ENCODE measurements at regions not wholly inside any gene's neighbourhood (a gene's known extent, or its start where the extent isn't known, plus 50 kb on each side); places are given as distances from the start of the nearest gene placed in this dataset.

- DNase-seq (ENCODE audit: low spot score), result no peak
Observed at GRCh38 chr15:93195109-93195508, 106.1 kb upstream of the RGMA start.

GRCh38 chr15:93190238-93190637 is 101.2 kb upstream of the RGMA start:
- no peak for DNase-seq (ENCODE audit: low spot score)

- DNase-seq (ENCODE audit: low spot score), result no peak
Observed at GRCh38 chr15:93189561-93189960, 100.5 kb upstream of the RGMA start.

GRCh38 chr15:93188236-93188635 is 99.2 kb upstream of the RGMA start:
- no peak for DNase-seq (ENCODE audit: low spot score)

- DNase-seq (ENCODE audit: low spot score), result no peak
Observed at GRCh38 chr15:93185796-93186195, 96.8 kb upstream of the RGMA start.

- no peak for DNase-seq (ENCODE audit: low spot score)
Observed at GRCh38 chr15:93182703-93183205, 93.7 kb upstream of the RGMA start.

- DNase-seq (ENCODE audit: low spot score), result no peak
Observed at GRCh38 chr15:93180656-93181055, 91.6 kb upstream of the RGMA start.

- DNase-seq (ENCODE audit: low spot score), result no peak
Observed at GRCh38 chr15:93180128-93180527, 91.1 kb upstream of the RGMA start.

GRCh38 chr15:93179700-93180102 is 90.7 kb upstream of the RGMA start:
- peak; percentile 13 for DNase-seq (ENCODE audit: low spot score)

GRCh38 chr15:93179072-93179471 is 90.1 kb upstream of the RGMA start:
- DNase-seq (ENCODE audit: low spot score), result peak; percentile 41

- no peak for DNase-seq (ENCODE audit: low spot score)
Observed at GRCh38 chr15:93178371-93178770, 89.4 kb upstream of the RGMA start.

- DNase-seq (ENCODE audit: low spot score), result no peak
Observed at GRCh38 chr15:93176065-93176464, 87.1 kb upstream of the RGMA start.

GRCh38 chr15:93174836-93175235 is 85.8 kb upstream of the RGMA start:
- DNase-seq (ENCODE audit: low spot score), result no peak

GRCh38 chr15:93173369-93173768 is 84.4 kb upstream of the RGMA start:
- DNase-seq (ENCODE audit: low spot score), result peak; percentile 84

- no peak for DNase-seq (ENCODE audit: low spot score)
Observed at GRCh38 chr15:93171476-93171875, 82.5 kb upstream of the RGMA start.

GRCh38 chr15:93170329-93170728 is 81.3 kb upstream of the RGMA start:
- DNase-seq (ENCODE audit: low spot score), result no peak

- DNase-seq (ENCODE audit: low spot score), result no peak
Observed at GRCh38 chr15:93168910-93169309, 79.9 kb upstream of the RGMA start.

- no peak for DNase-seq (ENCODE audit: low spot score)
Observed at GRCh38 chr15:93167291-93167690, 78.3 kb upstream of the RGMA start.

GRCh38 chr15:93166675-93167074 is 77.7 kb upstream of the RGMA start:
- DNase-seq (ENCODE audit: low spot score), result no peak

- no peak for DNase-seq (ENCODE audit: low spot score)
Observed at GRCh38 chr15:93165734-93166470, 76.9 kb upstream of the RGMA start.

GRCh38 chr15:93164409-93164808 is 75.4 kb upstream of the RGMA start:
- peak; percentile 8 for DNase-seq (ENCODE audit: low spot score)

- no peak for DNase-seq (ENCODE audit: low spot score)
Observed at GRCh38 chr15:93162560-93162959, 73.5 kb upstream of the RGMA start.

- no peak for DNase-seq (ENCODE audit: low spot score)
Observed at GRCh38 chr15:93159930-93160329, 70.9 kb upstream of the RGMA start.
